Stimulated activated CD8-positive, alpha-beta memory T cell treated with anti-CD3 and anti-CD28 coated beads, Interleukin-15, amount 100 ng/mL, for 1 hour (primary cell): ENCODE measurements at regions not wholly inside any gene's neighbourhood (a gene's known extent, or its start where the extent isn't known, plus 50 kb on each side); places are given as distances from the start of the nearest gene placed in this dataset.
"Not testable (repeated sequence)": the region's sequence is repeated elsewhere in the genome, so short reads cannot be mapped to it uniquely, and the experiment has no call there.

Source experiments
- DNase-seq: peaks from one replicate; pipeline ENCODE4 v3.0.0-alpha.2; 2020; ENCODE audit warnings: low read depth

GRCh38 chr22:49349181-49349835, 478.4 kb downstream of the BRD1 start:
- DNase-seq = no peak

GRCh38 chr22:49348631-49349030, 479.0 kb downstream of the BRD1 start:
- no peak for DNase-seq

- DNase-seq = no peak
These were observed 480.3 kb downstream of the BRD1 start for GRCh38 chr22:49347376-49347775.

GRCh38 chr22:49345896-49346295, 481.8 kb downstream of the BRD1 start:
- no peak for DNase-seq

- no peak for DNase-seq
These were observed 483.0 kb downstream of the BRD1 start for GRCh38 chr22:49344656-49345055.

- no peak for DNase-seq
These were observed 483.5 kb downstream of the BRD1 start for GRCh38 chr22:49344161-49344560.

- no peak for DNase-seq
These were observed 487.3 kb downstream of the BRD1 start for GRCh38 chr22:49340406-49340805.

GRCh38 chr22:49336483-49336882, 491.2 kb downstream of the BRD1 start:
- DNase-seq = not testable (repeated sequence)

- no peak for DNase-seq
These were observed 492.7 kb downstream of the BRD1 start for GRCh38 chr22:49334976-49335375.

- DNase-seq = no peak
These were observed 493.3 kb downstream of the BRD1 start for GRCh38 chr22:49334449-49334789.

GRCh38 chr22:49333206-49333605, 494.5 kb downstream of the BRD1 start:
- no peak for DNase-seq

- DNase-seq = no peak
These were observed 495.0 kb downstream of the BRD1 start for GRCh38 chr22:49332691-49333090.

- DNase-seq = no peak
These were observed 495.8 kb downstream of the BRD1 start for GRCh38 chr22:49331878-49332277.

- DNase-seq = no peak
These were observed 496.4 kb downstream of the BRD1 start for GRCh38 chr22:49331223-49331815.

GRCh38 chr22:49330421-49331222, 497.1 kb downstream of the BRD1 start:
- DNase-seq = no peak

GRCh38 chr22:49329636-49330035, 498.0 kb downstream of the BRD1 start:
- no peak for DNase-seq

- DNase-seq = no peak
These were observed 498.9 kb downstream of the BRD1 start for GRCh38 chr22:49328630-49329405.

- DNase-seq = no peak
These were observed 499.6 kb downstream of the BRD1 start for GRCh38 chr22:49328118-49328475.

- DNase-seq = no peak
These were observed 500.1 kb downstream of the BRD1 start for GRCh38 chr22:49327411-49328117.

GRCh38 chr22:49326558-49326957, 501.1 kb downstream of the BRD1 start:
- DNase-seq = no peak

GRCh38 chr22:49325531-49326395, 501.9 kb downstream of the BRD1 start:
- no peak for DNase-seq
